A673 (cell line): ENCODE measurements at regions not wholly inside any gene's neighbourhood (a gene's known extent, or its start where the extent isn't known, plus 50 kb on each side); places are given as distances from the start of the nearest gene placed in this dataset.

Source experiments
- BruUV-seq: library from RNA; stranded (reverse); fragments of 400-500 nt; replicated peaks from 2 replicates; lab custom pipeline; 2021; lab: Mats Ljungman, UMichigan
- CTCF ChIA-PET: fragments of 300-600 bp; sonication (Branson Sonifier 250); formaldehyde crosslinking; loops from one replicate; lab custom pipeline; 2022; ENCODE audit warnings: antibody characterized with exemption; lab: Charles Lee
- POLR2A ChIA-PET: fragments of 300-600 bp; sonication (Branson Sonifier 250); formaldehyde crosslinking; loops from one replicate; lab custom pipeline; 2022; ENCODE audit warnings: antibody characterized with exemption; ENCODE audit not compliant: low non-redundant PET; lab: Charles Lee
- DNase-seq: peaks from one replicate; pipeline ENCODE4 v3.0.0-alpha.2; 2015; ENCODE audit warnings: low spot score
- H3K27ac ChIP-seq: fragments of 200-600 bp; sonication (generic); 2 replicates; pipeline ENCODE4 v1.5.1; 2016; ENCODE audit warnings: mixed run types, low read depth, mild to moderate bottlenecking, mixed read lengths, antibody characterized with exemption, low read length; ENCODE audit not compliant: poor library complexity, severe bottlenecking
- H3K27me3 ChIP-seq: fragments of 200-600 bp; sonication (generic); replicated peaks from 2 replicates; pipeline ENCODE4 v1.6.1; 2017; ENCODE audit warnings: mixed run types, low read depth, mild to moderate bottlenecking, mixed read lengths, antibody characterized with exemption, low read length; ENCODE audit not compliant: insufficient read depth, poor library complexity
- H3K36me3 ChIP-seq: fragments of 200-600 bp; sonication (generic); 2 replicates; pipeline ENCODE4 v1.6.1; 2016; ENCODE audit warnings: mixed run types, mild to moderate bottlenecking, mixed read lengths, antibody characterized with exemption, low read length; ENCODE audit not compliant: insufficient read depth, poor library complexity, severe bottlenecking
- H3K4me1 ChIP-seq: fragments of 200-600 bp; sonication (generic); 2 replicates; pipeline ENCODE4 v1.6.1; 2017; ENCODE audit warnings: mixed run types, mild to moderate bottlenecking, mixed read lengths, antibody characterized with exemption, low read length; ENCODE audit not compliant: insufficient read depth, poor library complexity, severe bottlenecking
- H3K4me3 ChIP-seq: fragments of 200-600 bp; sonication (generic); 2 replicates; pipeline ENCODE4 v1.5.1; 2016; ENCODE audit warnings: low read depth, mixed run types, mild to moderate bottlenecking, mixed read lengths, low read length; ENCODE audit not compliant: poor library complexity, severe bottlenecking
- H3K9me3 ChIP-seq: fragments of 200-600 bp; sonication (generic); 2 replicates; pipeline ENCODE4 v1.6.1; 2016; ENCODE audit warnings: mixed run types, low read depth, mild to moderate bottlenecking, mixed read lengths, antibody characterized with exemption, low read length; ENCODE audit not compliant: poor library complexity, severe bottlenecking
- EZH2 ChIP-seq: fragments of 200-600 bp; sonication (generic); IDR thresholded peaks from 2 replicates; pipeline ENCODE4 v1.6.1; 2017; ENCODE audit warnings: borderline replicate concordance, low read depth, mild to moderate bottlenecking, mixed read lengths, antibody characterized with exemption, low read length; ENCODE audit not compliant: poor library complexity, severe bottlenecking
- intact Hi-C: fragments of 100-400 bp; cut with micrococcal nuclease; formaldehyde crosslinking; loops from one replicate; pipeline ENCODE4 v1.10.0; 2022; ENCODE audit not compliant: unreplicated experiment
- TF ChIP-seq, protein P1 (sequence below): fragments of 300-800, 200-600 bp; sonication (generic); conservative IDR thresholded peaks from 2 replicates; pipeline ENCODE4 v1.5.1; 2017; ENCODE audit warnings: low read depth, mild to moderate bottlenecking, antibody characterized with exemption, low read length, moderate library complexity, mixed read lengths

DNA sequence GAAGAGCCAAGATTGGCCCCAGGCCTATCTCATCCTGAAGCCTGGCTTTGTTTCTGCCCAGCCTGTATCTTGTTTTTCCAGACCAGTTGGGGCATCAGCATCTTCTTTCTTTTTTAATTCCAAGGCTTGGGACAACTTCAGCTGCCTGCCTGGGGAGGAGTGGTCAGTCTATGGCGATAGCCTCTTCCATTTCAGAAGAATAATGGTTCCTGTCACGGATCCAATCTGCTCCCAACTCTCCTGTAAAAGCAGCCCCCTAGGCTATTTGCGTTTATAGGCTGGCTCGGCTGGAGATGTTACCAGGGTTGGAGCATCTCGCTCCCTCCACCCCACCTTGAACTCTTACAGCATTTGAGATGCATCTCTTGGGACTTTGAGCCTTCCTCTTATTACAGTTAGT, 145.2 kb upstream of the CADM1 start:
- H3K36me3 ChIP-seq = no peaks in the 10 kb centered on the region
- H3K27me3 ChIP-seq = no peaks in the 10 kb centered on the region
- H3K9me3 ChIP-seq = no peaks in the 10 kb centered on the region
- CTCF ChIA-PET = no interaction called here
- TF ChIP-seq, protein P1, sequence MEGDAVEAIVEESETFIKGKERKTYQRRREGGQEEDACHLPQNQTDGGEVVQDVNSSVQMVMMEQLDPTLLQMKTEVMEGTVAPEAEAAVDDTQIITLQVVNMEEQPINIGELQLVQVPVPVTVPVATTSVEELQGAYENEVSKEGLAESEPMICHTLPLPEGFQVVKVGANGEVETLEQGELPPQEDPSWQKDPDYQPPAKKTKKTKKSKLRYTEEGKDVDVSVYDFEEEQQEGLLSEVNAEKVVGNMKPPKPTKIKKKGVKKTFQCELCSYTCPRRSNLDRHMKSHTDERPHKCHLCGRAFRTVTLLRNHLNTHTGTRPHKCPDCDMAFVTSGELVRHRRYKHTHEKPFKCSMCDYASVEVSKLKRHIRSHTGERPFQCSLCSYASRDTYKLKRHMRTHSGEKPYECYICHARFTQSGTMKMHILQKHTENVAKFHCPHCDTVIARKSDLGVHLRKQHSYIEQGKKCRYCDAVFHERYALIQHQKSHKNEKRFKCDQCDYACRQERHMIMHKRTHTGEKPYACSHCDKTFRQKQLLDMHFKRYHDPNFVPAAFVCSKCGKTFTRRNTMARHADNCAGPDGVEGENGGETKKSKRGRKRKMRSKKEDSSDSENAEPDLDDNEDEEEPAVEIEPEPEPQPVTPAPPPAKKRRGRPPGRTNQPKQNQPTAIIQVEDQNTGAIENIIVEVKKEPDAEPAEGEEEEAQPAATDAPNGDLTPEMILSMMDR = no peak
- no peak for TF ChIP-seq EZH2
- no peaks in the 10 kb centered on the region for H3K4me1 ChIP-seq
- H3K27ac ChIP-seq = no peak overlapping the region
- intact Hi-C loops = no loop called here
- H3K4me3 ChIP-seq = no peak overlapping the region
- no TSS peak for BruUV-seq
- POLR2A ChIA-PET = no interaction called here
- no peak for DNase-seq

GRCh38 chr11:115645631-115646317, 141.6 kb upstream of the CADM1 start:
- ChIA-PET CTCF (no interaction called here), POLR2A (no interaction called here)
- TF ChIP-seq EZH2 = no peak
- TF ChIP-seq, protein P1 = no peak
- no peak for DNase-seq
- Histone ChIP-seq H3K27ac (no peak overlapping the region), H3K27me3 (no peaks in the 10 kb centered on the region), H3K4me1 (no peaks in the 10 kb centered on the region), H3K4me3 (no peak overlapping the region), H3K36me3 (no peaks in the 10 kb centered on the region), H3K9me3 (no peaks in the 10 kb centered on the region)
- intact Hi-C loops = no loop called here
- BruUV-seq = no TSS peak

DNA sequence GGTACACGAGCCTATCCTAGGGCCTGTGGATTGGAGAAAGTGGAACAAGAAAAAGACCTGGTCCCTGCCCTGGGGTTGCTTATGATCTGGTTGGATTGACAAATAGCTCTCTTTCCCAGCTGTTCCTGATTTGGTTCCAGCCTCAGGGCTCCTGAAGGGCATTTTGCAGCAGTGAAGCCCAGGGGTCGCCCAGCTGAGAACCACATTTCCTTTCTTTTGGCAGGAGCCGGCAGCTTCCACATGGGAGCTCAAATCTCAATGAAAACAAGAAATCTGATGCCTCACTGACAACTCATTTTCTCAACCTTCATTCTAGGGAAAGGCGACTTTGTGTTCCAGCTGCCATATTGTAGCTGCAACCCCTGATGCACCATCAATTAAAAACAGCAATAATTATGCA, 140.6 kb upstream of the CADM1 start:
- BruUV-seq = no TSS peak
- H3K9me3 ChIP-seq = no peaks in the 10 kb centered on the region
- intact Hi-C loops = no loop called here
- POLR2A ChIA-PET = interaction anchor here (0.6 kb wide), 1 partner anchor 1568 kb away, joined by 9 read pairs; no protein-coding TSS in a partner anchor
- H3K4me1 ChIP-seq = no peaks in the 10 kb centered on the region
- no peak for TF ChIP-seq EZH2
- TF ChIP-seq, protein P1 = no peak
- H3K4me3 ChIP-seq = no peak overlapping the region
- H3K36me3 ChIP-seq = no peaks in the 10 kb centered on the region
- DNase-seq = no peak
- no peaks in the 10 kb centered on the region for H3K27me3 ChIP-seq
- H3K27ac ChIP-seq = no peak overlapping the region
- CTCF ChIA-PET = no interaction called here
